ENCODE measurements at regions not wholly inside any gene's neighbourhood (a gene's known extent, or its start where the extent isn't known, plus 50 kb on each side); places are given as distances from the start of the nearest gene placed in this dataset.

DNA sequence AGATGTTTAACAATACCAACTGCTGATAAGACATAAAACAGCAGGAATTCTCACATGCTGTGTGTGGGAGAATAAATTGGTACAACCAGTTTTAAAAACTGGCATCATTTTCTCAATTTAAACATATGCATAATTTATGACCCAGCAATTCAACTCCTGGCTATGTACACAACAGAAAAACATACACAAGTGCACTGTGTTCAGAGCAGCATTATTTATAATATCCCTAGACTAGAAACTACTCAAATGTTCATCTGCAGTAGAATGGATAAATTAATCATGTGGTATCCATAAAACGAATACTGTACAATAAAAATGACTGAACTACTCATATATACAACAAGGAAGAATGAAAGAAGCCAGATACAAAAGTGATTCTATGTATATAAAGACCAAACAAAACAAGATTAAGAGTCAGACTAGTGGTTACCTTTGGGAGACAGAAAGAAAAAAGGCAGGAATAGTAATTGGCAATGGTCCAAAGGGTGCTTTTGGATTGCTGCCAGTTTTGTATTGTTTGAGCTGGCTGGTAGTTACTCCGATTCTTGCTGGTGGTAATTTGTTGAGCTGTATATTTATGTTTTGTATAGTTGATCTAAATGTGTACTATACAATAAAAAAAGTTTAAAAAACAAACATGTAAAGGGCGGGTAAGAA is 306.0 kb downstream of the TFEC start:
- Histone ChIP-seq H3K4me3 (no peak overlapping the region), H3K4me1 (no peaks in the 10 kb centered on the region), H3K27ac (no peak overlapping the region), H3K27me3 (no peaks in the 10 kb centered on the region), H3K9me3 (no peaks in the 10 kb centered on the region), H3K36me3 (no peaks in the 10 kb centered on the region)
- no peak for DNase-seq
- ATAC-seq, result no peak
- TF ChIP-seq, protein P1, sequence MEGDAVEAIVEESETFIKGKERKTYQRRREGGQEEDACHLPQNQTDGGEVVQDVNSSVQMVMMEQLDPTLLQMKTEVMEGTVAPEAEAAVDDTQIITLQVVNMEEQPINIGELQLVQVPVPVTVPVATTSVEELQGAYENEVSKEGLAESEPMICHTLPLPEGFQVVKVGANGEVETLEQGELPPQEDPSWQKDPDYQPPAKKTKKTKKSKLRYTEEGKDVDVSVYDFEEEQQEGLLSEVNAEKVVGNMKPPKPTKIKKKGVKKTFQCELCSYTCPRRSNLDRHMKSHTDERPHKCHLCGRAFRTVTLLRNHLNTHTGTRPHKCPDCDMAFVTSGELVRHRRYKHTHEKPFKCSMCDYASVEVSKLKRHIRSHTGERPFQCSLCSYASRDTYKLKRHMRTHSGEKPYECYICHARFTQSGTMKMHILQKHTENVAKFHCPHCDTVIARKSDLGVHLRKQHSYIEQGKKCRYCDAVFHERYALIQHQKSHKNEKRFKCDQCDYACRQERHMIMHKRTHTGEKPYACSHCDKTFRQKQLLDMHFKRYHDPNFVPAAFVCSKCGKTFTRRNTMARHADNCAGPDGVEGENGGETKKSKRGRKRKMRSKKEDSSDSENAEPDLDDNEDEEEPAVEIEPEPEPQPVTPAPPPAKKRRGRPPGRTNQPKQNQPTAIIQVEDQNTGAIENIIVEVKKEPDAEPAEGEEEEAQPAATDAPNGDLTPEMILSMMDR (IDR thresholded peaks at IDR 0.05), result no peak
- no peak for TF ChIP-seq POLR2A (IDR thresholded peaks at IDR 0.05)
- intact Hi-C loops (cut with DNase I), result no loop called here
- WGBS (ENCODE audit: insufficient coverage, low coverage, low lambda C conversion rate, missing lambda C conversion rate), result 55% methylated on average over 3 of the region's 3 CpGs

DNA sequence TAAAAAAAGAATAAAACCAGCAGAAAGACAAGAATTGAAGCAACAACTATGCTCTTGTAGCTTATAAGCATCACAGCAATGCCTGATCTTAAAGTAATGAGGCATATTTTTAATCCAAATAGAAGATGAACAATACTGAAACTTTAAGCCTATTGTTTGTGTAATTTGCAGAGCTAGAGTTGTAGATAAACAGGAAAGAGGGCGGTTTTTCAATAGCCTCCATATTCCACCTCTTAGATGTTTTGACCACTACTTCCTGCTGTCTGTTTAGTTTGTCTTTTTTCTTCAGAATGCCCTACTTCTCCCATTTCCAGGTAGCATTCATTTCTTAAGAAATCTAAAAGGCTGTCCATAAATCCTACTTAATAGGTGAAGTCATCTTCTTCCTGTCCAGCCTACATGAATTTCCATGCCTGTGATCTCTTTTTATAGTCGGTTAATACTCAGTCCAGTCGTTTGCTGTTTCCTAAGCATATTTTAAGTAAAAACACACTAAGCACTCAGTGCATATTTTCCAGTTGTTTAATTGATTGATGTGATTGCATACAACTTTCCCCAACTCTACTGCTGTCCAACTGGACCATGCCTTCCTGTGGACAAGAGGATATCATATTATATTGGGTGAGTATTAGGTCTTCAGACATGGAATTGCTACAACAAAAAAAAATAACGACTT is 308.1 kb downstream of the TFEC start:
- H3K27ac ChIP-seq, result no peak overlapping the region
- H3K9me3 ChIP-seq, result no peaks in the 10 kb centered on the region
- intact Hi-C loops (cut with DNase I), result no loop called here
- ATAC-seq (no peak), DNase-seq (no peak)
- no peaks in the 10 kb centered on the region for H3K27me3 ChIP-seq
- no peaks in the 10 kb centered on the region for H3K36me3 ChIP-seq
- no peak for TF ChIP-seq POLR2A (IDR thresholded peaks at IDR 0.05)
- TF ChIP-seq, protein P1 (IDR thresholded peaks at IDR 0.05), result no peak
- 59% methylated on average over 4 of the region's 4 CpGs for WGBS (ENCODE audit: insufficient coverage, low coverage, low lambda C conversion rate, missing lambda C conversion rate)
- no peaks in the 10 kb centered on the region for H3K4me1 ChIP-seq
- no peak overlapping the region for H3K4me3 ChIP-seq

DNA sequence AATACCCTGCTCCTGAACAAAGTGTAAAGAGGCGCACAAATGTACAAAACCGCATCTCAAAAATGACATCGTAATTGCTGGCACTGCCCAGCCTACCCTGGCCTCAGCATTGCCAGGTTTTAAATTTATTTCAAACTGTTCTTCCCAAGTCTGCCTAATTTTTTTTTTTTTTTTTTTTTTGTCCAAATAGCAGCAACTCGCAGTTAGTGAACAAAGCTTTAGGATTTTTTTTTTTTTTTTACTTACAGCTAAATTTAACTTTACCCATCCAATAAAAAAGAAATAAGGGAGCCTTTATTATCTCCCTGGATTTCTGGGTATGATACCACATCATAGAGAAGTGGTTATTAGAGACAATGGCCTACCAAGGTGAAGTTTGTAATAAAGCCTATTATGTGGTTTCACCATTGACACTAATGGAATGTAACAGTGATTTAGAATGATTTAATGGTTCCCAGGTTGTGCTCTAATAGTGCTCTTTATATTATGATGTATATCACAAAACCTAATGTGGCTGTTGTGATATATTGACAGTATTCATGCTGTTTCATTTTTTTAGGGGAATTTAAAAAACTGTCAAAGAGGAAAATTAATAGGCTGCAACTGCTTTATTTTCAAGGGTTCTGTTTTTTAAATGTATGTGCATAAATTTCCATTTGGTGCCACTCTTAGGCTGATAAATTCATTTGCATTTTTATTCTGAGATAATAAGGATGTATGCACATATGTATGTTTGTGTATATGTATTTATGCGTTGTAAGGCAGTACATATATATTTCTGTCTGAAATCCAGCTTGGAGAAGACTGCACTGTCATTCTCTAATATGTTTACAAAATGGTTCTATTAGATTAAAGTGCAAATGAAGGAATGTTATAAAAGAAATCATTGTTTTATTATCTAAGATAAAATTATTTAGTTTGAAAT is 309.0 kb downstream of the TFEC start:
- Histone ChIP-seq H3K27ac (no peak overlapping the region), H3K36me3 (no peaks in the 10 kb centered on the region), H3K4me3 (no peak overlapping the region), H3K4me1 (no peaks in the 10 kb centered on the region), H3K27me3 (no peaks in the 10 kb centered on the region), H3K9me3 (no peaks in the 10 kb centered on the region)
- DNase-seq (no peak), ATAC-seq (no peak)
- intact Hi-C loops (cut with DNase I), result no loop called here
- 70% methylated on average over 5 of the region's 5 CpGs for WGBS (ENCODE audit: insufficient coverage, low coverage, low lambda C conversion rate, missing lambda C conversion rate)
- TF ChIP-seq, protein P1 (IDR thresholded peaks at IDR 0.05), result no peak
- no peak for TF ChIP-seq POLR2A (IDR thresholded peaks at IDR 0.05)

DNA sequence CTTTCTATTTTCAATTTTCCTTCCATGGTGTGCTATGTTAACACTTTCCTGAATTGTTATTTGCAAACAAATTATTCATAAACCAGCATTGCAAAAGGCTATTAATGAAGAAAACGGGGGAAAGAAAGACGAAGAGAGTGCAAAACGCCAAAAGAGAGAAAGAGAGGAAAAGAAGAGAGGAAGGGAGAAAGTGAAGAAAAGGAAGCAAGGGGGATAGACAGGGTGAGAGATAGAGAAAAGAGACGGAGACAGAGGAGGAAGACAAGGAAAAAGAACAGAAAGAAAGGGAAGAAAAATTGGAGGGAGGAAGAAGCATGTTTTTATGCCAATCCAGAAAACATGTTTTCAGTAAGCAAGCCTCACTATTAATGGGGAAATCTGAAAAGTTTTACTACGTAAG is 310.6 kb downstream of the TFEC start:
- Histone ChIP-seq H3K4me3 (no peak overlapping the region), H3K27ac (no peak overlapping the region), H3K27me3 (no peaks in the 10 kb centered on the region), H3K4me1 (no peaks in the 10 kb centered on the region), H3K36me3 (no peaks in the 10 kb centered on the region), H3K9me3 (no peaks in the 10 kb centered on the region)
- TF ChIP-seq, protein P1 (IDR thresholded peaks at IDR 0.05), result no peak
- no peak for TF ChIP-seq POLR2A (IDR thresholded peaks at IDR 0.05)
- ATAC-seq, result no peak
- intact Hi-C loops (cut with DNase I), result no loop called here
- WGBS (ENCODE audit: insufficient coverage, low coverage, low lambda C conversion rate, missing lambda C conversion rate), result 58% methylated on average over 5 of the region's 5 CpGs
- no peak for DNase-seq

Data from right lobe of liver (tissue), 6 donors.